ENCODE measurements at regions not wholly inside any gene's neighbourhood (a gene's known extent, or its start where the extent isn't known, plus 50 kb on each side); places are given as distances from the start of the nearest gene placed in this dataset.
"Not testable (repeated sequence)": the region's sequence is repeated elsewhere in the genome, so short reads cannot be mapped to it uniquely, and the experiment has no call there.

DNA sequence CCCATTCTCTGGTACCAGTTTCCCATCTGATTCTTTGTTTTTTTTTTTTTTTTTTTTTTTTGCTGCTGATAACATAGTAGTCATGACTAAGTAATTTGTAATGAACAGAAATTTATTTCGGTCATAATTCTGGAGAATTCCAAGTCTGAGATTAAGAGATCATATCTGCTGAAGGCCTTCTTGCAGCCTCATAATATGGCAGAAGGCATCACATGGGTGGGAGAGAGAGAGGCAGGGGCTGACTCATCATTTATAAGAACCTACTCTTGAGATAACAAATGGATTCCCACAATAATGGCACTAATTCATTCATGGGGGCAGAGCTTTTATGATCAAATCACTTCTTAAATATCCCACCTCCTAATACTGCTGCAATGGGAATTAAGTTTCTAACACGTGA lies 1034.3 kb downstream of the STIM2 start:
- DNase-seq = no peak

DNA sequence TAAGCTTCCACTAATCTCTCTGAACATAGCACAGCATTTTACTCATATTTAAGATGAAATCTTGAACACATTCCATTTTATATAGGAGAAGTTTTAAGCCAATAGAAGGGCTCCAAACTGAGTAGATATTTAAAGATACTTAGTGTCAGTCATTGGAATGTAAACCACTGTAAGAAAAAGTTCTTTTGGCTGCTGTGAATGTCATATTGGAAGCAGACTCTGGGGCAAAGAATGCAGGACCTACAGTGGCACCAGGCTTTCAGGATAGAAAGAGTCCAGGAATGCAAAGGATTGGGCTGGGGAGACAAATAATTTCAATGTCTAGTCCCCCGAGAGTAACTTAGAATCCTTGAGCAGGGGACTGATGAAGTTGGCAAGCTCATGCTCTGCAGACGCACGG lies 1047.7 kb downstream of the STIM2 start:
- no peak for DNase-seq

DNA sequence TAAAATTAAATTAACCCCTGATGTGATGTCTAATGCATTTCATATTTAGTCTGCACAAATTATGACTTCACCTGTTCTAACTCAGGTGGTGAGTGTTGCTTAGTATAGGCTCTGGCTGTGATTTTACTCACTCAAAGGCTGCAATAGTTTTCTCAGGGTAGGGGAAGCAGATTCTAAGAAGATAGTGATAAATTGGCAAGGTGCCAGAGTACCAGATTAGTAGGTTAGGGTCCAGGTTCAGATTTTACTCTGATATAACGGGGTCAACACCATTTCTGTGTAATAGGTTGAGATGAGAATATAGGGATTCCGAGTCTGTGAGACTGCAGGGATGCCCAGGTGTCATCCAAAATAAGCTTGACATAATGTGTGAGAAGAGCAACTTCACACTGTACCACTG lies 1049.6 kb downstream of the STIM2 start:
- DNase-seq = no peak

DNA sequence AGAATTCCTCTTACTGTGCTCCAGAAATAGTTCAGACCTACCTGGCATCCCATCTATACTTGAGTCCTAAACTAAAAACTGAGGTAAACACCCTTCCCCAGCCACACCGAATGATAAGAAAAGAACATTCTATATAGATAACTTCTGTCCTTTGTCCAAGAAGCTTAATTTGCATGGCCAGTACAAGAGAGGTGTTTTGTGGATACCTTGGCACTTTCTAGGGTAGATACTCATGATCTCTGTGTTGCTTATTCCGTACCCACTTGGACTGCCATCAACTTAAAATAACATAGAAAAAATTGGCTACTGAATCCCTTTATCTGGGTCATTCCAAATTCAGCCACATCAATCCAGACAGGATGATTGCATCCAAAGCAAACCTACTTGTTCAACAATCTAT lies 1050.4 kb downstream of the STIM2 start:
- no peak for DNase-seq

DNA sequence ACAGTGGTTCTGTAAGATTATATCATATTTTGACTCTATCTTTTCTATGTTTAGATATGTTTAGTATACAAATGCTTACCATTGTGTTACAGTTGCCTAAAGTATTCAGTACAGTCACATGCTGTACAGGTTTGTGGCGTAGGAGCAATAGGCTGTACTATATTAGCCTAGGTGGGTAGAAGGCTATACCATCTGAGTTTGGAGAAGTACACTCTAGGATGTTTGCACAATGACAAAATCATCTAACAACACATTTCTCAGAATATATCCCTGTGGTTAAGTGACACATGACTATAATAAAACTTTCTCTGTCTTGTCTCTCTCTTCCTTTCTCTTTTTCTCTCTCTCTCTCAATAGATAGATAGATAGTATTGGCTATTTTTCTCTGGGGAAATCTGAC lies 1053.1 kb downstream of the STIM2 start:
- no peak for DNase-seq

DNA sequence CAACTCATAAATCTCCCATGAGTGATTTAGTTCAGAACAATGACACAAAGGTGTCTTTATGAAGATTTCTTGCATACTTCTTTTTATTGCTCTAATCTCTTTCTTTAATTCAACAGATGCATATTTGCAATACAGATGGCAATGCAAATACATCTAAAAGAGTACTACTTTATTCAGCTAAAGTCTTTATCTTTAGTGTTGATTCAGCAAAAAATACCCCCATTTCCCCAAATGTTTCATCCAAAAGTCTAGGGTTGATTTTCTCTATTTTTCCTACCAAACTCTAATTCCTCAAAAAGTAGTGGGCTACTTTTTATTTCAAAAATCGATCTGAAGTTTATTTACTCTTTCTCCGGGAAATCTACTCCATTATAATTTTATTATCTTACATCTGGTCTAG lies 1055.2 kb downstream of the STIM2 start:
- no peak for DNase-seq

DNA sequence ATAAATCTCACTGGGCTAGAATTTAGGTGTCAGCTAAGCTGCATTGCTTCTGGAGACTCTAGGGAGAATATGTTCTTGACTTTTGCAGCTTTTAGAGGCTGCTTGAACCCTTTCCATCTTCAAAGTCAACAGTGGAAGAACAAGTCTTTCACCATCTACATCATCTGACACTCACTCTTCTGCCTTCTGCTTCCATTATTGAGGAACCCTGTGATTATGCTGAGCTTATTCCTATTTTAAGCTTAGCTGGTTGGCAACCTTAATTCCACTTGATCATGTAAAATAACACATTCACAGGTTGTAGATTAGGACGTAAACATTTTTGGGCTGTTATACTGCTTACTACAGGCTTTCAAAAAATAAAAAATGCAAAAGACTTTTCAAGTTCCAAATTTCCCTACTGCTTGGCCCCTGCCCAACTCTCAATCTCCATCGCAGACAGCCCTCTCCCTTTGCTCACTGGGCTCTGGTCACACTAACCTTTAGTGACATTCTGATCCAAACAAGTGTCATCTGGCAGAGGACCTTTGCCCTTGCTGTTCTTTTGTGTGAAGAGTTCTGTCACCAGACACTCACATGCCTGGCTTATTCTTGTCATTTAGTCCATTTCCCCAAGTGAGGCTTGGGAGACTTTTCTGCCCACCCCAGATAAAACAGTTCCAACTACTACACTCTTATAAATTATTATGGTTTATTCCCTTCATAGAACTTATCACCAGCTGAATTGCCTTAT lies 1056.0 kb downstream of the STIM2 start:
- DNase-seq = no peak

DNA sequence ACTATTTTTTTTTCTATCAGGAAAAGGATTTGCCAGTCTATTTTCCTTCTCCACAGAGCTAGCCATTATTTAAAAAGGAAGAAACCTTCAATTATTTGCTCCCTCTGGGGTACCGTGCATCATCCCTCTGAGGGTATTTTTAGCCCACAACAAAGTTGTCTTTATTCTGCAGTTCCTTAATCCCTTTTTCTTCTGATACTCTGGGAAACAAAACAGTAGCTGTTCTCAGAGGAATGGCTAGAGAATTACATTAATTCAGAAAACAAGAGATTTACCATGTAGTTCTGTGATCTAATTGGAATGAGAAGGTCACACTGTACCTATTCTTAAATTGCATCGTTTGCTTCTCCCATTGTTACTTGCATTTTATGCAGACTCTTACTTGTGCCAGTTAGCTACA lies 1056.7 kb downstream of the STIM2 start:
- DNase-seq = no peak

DNA sequence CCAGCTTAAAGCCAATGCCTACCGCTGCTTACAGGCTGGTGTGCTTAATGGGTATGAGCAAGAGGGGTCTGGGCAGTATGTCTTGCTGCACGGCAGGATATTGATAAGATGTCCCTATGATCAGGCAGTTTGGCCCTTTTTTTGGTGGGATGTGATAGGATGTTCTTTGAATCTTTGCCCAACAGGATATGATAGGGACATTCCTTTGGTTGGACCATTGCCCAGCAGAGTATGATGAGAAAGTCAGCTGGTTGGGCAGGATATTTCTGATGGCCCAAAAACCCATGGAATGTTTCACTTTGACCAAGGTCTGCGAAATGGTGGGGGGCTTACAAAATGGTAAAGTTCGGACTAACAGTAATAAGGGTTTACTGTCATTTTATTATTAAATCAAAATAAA lies 1060.6 kb downstream of the STIM2 start:
- DNase-seq = no peak

DNA sequence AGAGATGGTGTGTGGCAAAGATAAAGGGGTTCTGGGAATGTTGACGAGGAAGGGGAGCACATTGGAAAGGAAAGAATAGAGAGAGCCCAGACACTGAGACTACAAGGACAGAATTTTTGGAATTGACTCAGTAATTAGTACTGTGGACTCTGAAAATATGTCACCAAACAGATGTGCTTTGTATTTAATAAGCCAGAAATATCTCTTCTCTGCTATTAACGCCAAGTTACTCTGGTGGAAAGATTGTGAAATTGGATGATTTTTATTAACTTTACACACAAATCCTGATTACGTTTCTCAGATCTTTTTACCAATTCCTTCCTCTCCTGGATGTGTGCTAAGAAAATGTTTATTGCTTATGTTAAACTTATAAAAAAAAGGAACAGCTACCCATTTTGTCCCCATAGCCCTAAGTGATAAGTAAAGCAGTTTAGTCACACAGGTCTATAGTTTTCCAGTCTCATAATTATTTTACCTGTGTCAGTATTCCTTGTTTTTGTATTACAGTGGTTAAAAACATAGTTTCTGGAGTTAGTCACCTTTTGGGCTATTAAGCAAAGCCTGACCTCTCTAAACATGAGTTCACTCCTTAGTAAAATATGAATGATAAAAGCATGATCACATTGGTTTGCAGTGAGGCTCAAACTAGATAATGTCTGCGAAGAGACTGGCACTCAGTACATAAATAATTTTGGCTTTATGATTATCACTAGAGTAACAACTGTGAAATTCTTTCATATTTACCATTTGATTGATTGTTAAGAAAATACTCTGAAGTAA lies 1068.3 kb downstream of the STIM2 start:
- no peak for DNase-seq

DNA sequence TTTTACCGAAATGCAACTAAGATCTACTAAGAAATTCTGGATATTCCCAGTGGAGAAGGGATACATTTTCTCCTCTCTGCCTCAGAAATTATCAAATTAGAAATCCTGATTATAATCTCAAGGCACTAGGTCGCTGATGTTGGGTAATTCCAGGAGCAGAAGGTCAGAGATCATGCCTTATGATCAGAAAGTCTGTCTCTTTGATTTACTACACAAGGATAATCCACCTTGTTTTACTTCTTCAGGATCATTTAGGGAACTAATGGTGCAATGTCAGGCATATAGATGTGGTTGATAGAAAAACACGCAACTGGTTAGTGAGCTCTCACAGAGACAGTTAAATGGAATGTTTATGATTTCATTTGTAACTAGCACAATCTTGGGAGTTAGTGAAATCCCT lies 1069.7 kb downstream of the STIM2 start:
- no peak for DNase-seq

DNA sequence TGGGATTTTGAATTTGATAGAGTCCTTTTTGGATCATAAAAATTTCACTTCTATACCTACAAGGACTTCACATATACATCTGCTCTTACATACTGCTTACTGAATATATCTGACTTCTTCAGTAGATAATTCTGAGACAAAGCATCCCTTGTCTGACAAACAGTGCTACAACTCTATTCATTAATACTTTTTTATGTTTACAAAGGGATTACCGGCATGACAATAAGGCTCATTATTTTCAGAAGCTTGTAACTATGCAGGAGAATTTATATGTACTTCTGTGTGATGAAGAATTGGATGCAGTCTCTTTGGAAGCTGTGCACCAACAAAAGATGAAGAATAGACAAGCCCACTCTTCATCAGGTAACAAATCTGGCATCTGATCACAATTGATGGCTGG lies 1070.3 kb downstream of the STIM2 start:
- no peak for DNase-seq

DNA sequence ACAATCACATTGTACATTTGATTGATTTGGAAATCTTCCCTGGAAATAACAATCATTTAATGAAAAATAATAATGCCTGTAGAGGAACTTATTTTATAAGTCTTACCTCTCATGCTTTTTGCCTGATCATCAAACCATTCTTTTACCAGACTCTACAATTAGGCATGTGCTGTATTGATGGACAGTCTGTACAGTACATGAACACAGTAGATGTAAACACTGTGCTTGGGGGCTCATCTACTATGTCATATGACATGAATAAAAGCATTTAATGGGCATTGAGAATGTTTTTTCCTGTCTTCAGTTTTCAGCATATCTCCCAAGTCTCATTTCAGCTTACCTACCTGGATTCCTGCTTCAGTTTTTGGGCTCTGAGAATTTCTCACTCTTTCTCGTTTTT lies 1070.9 kb downstream of the STIM2 start:
- DNase-seq = no peak

DNA sequence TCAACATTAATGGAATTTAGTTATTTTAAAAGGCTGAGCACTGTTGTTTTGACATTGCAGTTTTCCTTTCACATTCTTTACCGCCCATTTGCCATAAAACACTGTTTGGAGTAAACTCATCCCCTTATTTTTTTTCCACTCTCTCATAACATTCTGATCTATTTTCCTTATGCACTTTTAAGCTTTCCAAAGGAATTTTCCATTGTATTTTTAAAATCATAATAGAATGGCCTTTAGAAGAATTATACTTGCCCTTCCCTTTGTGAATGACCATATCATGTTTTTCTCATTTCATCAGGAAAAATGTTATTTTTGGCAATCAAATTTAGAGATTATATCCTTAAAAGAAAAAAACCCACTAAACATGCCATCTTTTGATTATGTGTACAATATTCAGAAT lies 1074.2 kb downstream of the STIM2 start:
- DNase-seq = no peak

DNA sequence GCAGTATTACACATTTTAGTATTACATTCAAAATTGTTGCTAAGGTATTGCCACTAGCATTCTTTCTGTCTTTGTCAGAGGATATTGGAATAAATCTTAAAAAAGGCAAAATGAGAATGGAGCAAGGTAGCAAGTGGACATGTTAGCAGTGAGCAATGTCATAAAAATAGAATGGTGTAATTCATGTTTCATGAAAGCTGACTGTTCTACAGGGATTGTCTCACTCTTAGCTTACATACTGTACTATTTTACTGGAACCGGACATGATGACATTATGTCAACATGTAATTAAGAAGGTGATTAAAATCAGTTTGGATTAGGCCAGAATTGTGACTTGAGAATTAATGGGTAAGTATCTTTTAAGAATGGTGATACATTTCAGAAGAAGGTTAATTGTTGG lies 1086.2 kb downstream of the STIM2 start:
- DNase-seq = no peak

DNA sequence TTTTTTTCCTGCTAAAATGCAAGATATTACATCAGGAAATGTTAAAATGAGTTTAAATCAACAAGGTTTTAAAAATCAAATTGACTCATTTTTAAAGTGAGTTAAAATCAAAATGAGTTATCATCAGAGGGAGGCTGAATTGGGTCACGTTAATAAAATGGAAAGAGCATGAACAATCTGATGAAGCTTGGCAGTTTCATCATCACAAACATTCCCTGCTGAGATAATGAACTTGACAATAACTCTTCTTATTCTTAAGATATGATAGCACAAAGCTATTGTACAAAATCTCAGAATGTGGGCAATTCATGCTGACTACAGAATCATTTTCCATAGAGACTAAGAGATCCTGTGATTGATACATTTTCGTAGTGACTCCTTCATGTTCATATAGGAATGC lies 1086.7 kb downstream of the STIM2 start:
- DNase-seq = no peak

DNA sequence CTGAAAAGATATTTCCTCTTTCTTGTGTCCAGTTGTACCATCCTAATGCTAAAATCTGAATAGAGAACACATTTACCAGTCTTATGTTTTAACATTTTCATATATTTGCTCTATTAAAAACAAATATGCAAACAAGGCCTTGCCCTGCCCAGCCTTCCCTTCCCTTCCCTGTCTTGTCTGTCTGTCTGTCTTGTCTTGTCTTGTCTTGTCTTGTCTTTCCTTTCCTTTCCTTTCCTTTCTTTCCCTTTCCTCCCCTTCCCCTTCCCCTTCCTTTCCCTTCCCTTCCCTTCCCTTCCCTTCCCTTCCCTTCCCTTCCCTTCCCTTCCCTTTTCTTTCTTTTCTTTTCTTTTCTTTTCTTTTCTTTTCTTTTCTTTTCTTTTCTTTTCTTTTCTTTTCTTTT lies 1103.5 kb downstream of the STIM2 start:
- no peak for DNase-seq

DNA sequence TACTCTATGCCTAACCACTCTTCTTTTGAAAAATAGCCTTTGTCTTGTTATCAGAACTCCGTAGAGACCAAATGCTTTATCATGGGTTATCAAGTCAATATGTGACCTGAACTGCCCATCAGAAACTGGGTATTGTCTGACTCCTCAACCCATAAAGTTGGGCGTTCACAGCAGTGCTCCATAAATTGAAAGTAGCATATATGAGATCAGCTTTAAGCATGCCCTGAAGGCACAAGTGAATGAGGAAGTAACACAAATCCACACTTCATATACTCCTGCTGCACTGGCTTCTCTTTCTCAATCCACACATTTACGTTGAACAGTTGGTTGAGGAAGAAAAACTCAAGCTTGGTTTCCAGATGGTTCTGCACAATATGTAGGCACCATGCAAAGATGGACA lies 1106.0 kb downstream of the STIM2 start:
- DNase-seq = peak; percentile 0

DNA sequence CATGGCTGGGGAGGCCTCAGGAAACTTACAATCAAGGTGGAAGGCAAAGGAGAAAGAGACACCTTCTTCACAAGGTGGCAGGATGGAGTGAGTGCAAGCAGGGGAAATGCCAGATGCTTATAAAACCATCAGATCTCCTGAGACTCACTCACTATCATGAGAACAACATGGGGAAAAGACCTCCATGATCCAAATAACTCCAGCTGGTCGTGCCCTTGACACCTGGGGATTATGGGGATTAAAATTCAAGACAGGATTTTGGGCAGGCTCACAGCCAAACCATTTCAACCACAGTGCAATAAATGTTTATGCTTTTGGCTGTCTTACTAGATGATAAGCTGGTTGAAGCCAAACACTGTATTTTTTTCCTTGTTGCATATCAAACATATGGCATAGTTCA lies 1112.4 kb downstream of the STIM2 start:
- DNase-seq = no peak

DNA sequence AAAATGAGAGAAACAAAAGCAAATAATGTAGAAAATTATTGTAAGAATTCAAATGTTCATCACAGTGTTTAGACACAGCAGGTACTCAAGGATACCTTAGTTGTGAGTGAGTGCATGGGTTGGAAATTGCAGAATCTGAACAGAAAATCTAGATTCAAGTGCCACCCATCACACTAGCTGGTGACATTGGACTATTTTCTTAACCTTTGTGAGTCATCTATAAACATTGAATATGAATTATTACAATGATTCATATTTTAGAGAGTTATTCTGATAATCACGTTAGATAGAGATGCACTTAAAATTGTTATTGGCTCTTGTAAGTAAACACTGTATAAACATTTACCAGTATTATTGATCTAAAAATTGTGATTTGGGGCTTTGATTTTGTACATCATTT lies 1113.1 kb downstream of the STIM2 start:
- DNase-seq = no peak

DNA sequence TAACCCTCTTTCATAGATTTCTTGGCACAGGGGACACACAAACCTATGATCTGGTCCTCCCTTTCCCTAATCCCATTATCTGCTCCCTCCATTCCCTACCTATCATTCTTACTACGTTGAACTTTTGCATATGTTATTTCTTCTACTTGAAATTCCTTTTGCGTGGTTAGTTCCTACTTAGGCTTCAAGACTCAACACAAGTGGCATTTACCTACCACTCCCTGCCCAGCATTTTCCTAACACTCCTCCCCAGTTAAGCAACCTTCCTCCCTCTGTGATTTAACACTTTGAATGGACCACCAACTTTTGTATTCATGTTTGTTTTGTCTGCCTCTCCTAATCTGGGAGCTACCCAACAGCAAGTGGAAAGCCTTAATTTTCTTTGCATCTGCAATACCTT lies 1113.7 kb downstream of the STIM2 start:
- no peak for DNase-seq

DNA sequence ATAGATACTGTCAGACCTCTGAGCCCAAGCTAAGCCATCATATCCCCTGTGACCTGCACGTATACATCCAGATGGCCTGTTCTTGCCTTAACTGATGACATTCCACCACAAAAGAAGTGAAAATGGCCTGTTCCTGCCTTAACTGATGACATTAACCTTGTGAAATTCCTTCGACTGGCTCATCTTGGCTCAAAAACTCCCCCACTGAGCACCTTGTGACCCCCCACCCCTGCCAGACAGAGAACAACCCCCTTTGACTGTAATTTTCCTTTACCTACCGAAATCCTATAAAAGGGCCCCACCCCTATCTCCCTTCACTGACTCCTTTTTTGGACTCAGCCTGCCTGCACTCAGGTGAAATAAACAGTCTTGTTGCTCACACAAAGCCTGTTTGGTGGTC lies 1114.2 kb downstream of the STIM2 start:
- DNase-seq = not testable (repeated sequence)

DNA sequence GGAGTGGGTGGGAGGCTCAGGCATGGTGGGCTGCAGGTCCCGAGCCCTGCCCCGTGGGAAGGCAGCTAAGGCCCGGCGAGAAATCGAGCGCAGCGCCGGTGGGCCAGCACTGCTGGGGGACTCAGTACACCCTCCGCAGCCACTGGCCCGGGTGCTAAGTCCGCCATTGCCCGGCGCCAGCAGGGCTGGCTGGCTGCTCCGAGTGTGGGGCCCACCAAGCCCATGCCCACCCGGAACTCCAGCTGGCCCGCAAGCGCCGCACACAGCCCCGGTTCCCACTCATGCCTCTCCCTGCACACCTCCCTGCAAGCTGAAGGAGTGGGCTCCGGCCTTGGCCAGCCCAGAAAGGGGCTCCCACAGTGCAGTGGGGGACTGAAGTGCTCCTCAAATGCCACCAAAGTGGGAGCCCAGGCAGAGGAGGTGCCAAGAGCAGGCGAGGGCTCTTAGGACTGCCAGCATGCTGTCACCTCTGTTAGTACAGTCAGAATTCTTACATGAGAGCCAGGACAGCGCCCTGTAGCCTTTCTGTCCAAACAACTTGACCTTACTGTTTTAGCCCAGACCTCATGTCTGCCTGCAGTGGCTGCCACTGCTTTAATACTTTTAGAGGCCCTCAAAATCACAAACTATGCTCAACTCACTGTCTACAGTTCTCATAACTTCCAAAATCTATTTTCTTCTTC lies 1117.9 kb downstream of the STIM2 start:
- not testable (repeated sequence) for DNase-seq

DNA sequence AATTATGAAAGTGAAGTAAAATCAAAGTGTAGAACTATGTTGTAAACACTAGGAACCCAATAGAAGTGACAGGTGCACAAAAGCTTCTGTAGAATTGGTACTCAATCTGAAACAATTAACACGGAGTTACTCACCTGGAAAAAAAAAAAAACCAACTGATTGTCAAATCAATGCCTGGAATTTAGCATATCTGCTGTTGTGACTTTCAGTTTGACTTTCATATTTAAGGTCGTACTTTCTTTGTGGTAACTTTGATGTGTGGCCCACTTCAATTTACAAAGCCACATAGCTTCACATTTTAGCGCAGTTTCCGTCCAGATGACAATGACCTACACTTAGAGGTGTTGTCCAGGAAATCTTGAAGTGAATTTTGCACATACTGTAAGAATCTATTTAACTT lies 1124.9 kb downstream of the STIM2 start:
- no peak for DNase-seq

Measured in SIG-M5 (cell line).